Activated CD8-positive, alpha-beta memory T cell treated with anti-CD3 and anti-CD28 coated beads, Interleukin-2, amount 50 U/mL, for 4 hours (primary cell): ENCODE measurements at regions not wholly inside any gene's neighbourhood (a gene's known extent, or its start where the extent isn't known, plus 50 kb on each side); places are given as distances from the start of the nearest gene placed in this dataset.

ENCODE experiments used
- DNase-seq: peaks from one replicate; pipeline ENCODE4 v3.0.0-alpha.2; 2020

- no peak for DNase-seq
These were observed 69.5 kb upstream of the SSX2IP start for GRCh38 chr1:84759756-84760155.

GRCh38 chr1:84758968-84759491 is 68.8 kb upstream of the SSX2IP start:
- DNase-seq: no peak

DNA sequence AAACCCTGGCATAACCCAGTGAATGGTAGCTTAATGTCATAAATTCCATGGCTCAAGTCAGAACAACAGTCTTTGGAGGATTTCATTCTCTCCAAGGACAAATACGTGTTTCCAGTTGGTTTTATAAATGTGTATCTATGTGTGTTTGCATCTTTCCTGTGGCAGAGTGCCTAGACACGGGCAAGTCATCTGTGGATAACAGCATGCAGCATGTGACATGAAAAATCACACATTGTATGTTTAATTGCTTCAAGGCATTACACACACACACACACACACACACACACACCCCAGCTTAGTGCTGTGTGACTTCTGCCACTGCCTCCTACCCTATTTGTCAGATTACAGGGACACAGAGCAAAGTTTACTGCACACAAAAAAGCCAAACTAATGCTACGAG is 68.2 kb upstream of the SSX2IP start:
- no peak for DNase-seq

GRCh38 chr1:84757301-84757700 is 67.0 kb upstream of the SSX2IP start:
- no peak for DNase-seq

- no peak for DNase-seq
These were observed 66.3 kb upstream of the SSX2IP start for GRCh38 chr1:84756455-84757082.

- DNase-seq: no peak
These were observed 65.7 kb upstream of the SSX2IP start for GRCh38 chr1:84756001-84756400.

DNA sequence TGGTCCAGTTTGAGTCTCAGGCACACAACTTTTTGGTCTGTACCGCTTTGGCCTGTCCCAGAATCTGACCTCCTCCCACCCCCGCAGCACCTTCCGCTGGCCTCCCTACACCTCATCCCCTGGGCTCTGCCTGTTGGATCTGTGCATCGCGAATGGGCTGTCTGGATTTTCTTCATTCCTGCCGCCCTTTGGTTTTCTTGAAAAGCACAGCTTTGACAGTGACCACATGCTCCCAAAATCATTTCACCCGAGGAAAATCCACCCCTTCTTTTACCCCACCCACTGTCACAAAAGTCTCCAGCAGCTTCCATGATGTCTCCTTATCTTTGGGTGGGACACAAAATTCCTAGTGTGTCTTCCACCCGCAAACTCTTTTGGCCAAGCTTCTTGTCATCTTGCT is 65.0 kb upstream of the SSX2IP start:
- no peak for DNase-seq

GRCh38 chr1:84754386-84754703 is 64.1 kb upstream of the SSX2IP start:
- no peak for DNase-seq

DNA sequence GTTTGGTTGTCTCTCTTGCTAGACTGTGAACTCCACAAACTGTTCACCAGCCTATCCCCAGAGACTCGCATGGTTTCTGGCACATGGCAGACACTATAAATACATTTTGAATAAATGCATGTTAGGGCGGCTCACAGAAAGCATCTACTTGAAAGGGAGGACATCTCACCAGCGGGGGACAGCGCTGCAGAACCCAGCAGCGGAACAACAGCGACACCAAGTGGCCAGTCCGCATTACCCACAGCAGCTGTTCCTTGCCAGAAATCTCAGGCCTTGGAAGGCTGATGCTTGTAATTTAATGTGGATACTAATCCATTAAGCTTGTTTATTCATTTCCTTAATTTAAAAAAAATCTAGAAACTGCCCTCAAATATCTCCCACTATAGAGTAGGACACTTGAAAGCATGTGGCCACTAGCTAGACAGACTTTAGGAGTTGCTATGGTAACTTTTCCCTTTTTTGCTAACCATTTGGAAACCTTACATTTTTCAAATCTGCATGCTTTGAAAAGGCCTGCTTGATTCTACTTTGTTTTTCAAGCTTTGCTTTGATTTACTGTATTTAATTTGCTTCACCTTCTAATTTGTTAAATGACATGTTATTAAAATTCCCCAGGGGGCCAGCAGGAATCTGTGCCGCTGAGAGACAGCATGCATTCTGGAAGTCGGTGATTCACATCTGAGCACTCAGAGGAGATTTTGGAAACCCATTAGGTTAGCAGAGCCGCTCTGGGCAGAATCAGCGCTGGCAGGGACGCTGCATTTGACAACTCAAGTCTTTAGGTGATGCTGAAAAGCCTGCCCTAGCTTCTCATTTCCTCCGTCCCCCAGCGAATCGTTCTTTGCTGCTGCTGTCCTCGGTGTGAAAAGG is 63.5 kb upstream of the SSX2IP start:
- peak; percentile 81 for DNase-seq

GRCh38 chr1:84750110-84750730 is 60.0 kb upstream of the SSX2IP start:
- no peak for DNase-seq

- no peak for DNase-seq
These were observed 59.2 kb upstream of the SSX2IP start for GRCh38 chr1:84749427-84749826.

DNA sequence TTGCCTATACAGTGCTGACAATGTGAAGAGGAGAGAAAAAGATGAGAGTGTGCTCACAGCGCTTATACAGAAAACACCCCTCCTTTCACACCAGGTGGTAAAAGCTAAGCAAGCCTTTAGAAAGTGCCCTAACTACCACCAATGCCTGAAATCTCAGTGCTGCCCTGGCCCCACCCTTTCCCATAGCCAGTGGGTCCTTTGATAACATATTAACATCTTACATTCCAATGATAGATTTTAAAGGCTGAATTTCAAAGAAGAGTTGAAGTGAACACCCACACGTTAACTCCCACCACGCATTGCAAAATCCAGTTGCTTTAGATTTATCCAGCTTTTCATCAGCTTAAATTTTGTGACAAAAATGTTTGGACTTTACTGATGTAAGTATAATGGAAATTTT is 58.1 kb upstream of the SSX2IP start:
- no peak for DNase-seq

- DNase-seq: no peak
These were observed 55.6 kb upstream of the SSX2IP start for GRCh38 chr1:84745857-84746256.

DNA sequence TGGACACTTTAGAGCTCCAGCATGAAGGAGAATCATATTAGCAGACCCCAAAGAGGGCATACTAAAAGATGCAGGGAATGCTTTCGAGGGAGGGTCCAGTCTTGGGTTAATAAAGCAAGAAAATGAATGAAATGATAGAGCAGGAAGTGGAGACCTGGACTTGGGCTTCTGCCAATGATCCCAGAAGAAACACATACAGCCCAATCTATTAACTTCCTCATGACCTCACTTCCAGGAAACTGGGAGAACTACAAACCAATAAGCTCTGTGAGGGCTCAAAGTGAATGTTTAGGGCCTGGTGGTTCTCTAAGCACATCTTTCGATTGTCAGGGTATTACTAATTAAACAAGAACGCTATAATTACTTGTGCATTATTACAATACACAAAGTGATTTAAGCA is 53.6 kb upstream of the SSX2IP start:
- no peak for DNase-seq

- no peak for DNase-seq
These were observed 52.4 kb upstream of the SSX2IP start for GRCh38 chr1:84742653-84743052.

DNA sequence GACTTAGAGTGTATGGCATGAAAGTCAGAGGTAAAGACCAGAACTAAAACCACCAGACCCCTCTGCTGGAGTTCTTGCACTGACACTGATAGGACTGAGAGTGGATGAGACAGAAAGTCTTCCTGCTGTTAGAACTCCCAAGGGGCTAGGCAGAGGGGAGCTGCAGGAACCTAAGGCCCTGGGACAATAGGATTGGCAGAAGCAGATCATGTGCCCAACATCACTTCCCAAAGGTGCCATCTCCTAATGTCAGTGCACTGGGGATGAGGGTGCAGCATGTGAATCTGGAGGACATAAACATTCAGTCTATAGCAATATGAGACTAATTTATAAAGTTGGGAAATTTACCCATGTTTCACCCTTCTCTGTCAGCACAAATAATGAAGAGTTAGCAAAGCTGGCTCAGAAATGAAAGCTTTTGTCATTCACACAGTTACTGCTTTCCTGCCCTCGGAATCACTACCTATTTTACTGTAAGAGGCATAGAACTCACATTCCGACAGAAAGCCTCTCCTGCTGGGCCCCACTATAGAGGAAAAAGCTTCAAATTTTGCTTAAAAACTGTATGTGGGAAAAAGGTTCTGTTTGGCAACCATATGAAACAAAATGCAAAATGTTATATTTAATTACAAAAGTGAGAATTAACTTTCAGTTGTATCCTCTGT is 49.9 kb upstream of the SSX2IP start:
- DNase-seq: no peak
